AG04450 (cell line): ENCODE measurements at regions not wholly inside any gene's neighbourhood (a gene's known extent, or its start where the extent isn't known, plus 50 kb on each side); places are given as distances from the start of the nearest gene placed in this dataset.

Experiments
- CTCF ChIA-PET: fragments of 300-600, 350-600 bp; formaldehyde crosslinking; extraction: SDS; loops from one replicate; lab custom pipeline; 2022; ENCODE audit warnings: antibody characterized with exemption, inconsistent platforms; lab: Charles Lee
- POLR2A ChIA-PET: fragments of 350-600 bp; formaldehyde crosslinking; extraction: SDS; loops from one replicate; lab custom pipeline; 2021; ENCODE audit warnings: antibody characterized with exemption, inconsistent platforms; lab: Yijun Ruan, JAX
- DNase-seq: peaks from one replicate; pipeline ENCODE4 v3.0.0-alpha.2; 2011; ENCODE audit warnings: low read depth, low spot score
- H3K27ac ChIP-seq: one replicate; pipeline ENCODE4 v1.5.1; 2012; ENCODE audit warnings: low read depth, low read length, control low read depth
- H3K27me3 ChIP-seq: one replicate; pipeline ENCODE4 v1.6.0; 2012; ENCODE audit warnings: low read length; ENCODE audit not compliant: control insufficient read depth, insufficient read depth
- H3K4me3 ChIP-seq: 2 replicates; pipeline ENCODE4 v1.5.1; 2011; ENCODE audit warnings: mild to moderate bottlenecking, low read depth, low read length, control low read depth
- H3K9me3 ChIP-seq: 2 replicates; pipeline ENCODE4 v1.5.1; 2012; ENCODE audit warnings: low read length; ENCODE audit not compliant: control insufficient read depth, insufficient read depth
- CTCF ChIP-seq: IDR thresholded peaks from 2 replicates; pipeline ENCODE4 v1.5.1; 2011; ENCODE audit warnings: low read depth, low read length, control low read depth, inconsistent platforms

- Histone ChIP-seq H3K4me3 (no peak overlapping the region), H3K27me3 (no peaks in the 10 kb centered on the region), H3K9me3 (no peaks in the 10 kb centered on the region), H3K27ac (no peak overlapping the region)
- CTCF ChIA-PET = interaction anchor here (0.6 kb wide), 1 partner anchor 16 kb away, joined by 3 read pairs; no protein-coding TSS in a partner anchor
- no peak for DNase-seq
- POLR2A ChIA-PET = no interaction called here
- TF ChIP-seq CTCF = no peak
These were observed 850.5 kb upstream of the GJE1 start for GRCh38 chr6:141282263-141282662.

- Histone ChIP-seq H3K9me3 (no peaks in the 10 kb centered on the region), H3K27ac (no peak overlapping the region), H3K27me3 (no peaks in the 10 kb centered on the region), H3K4me3 (no peak overlapping the region)
- no peak for DNase-seq
- TF ChIP-seq CTCF = no peak
- ChIA-PET POLR2A (no interaction called here), CTCF (no interaction called here)
These were observed 863.0 kb upstream of the GJE1 start for GRCh38 chr6:141269684-141270083.

- no peak overlapping the region for H3K27ac ChIP-seq
- no peak for TF ChIP-seq CTCF
- POLR2A ChIA-PET = interaction anchor here (0.7 kb wide), 1 partner anchor 204 kb away, joined by 3 read pairs; no protein-coding TSS in a partner anchor
- H3K9me3 ChIP-seq = no peaks in the 10 kb centered on the region
- CTCF ChIA-PET = no interaction called here
- H3K4me3 ChIP-seq = no peak overlapping the region
- no peaks in the 10 kb centered on the region for H3K27me3 ChIP-seq
- DNase-seq = no peak
These were observed 865.3 kb upstream of the GJE1 start for GRCh38 chr6:141267420-141267819.

- ChIA-PET CTCF (no interaction called here), POLR2A (no interaction called here)
- no peak for TF ChIP-seq CTCF
- H3K9me3 ChIP-seq = no peaks in the 10 kb centered on the region
- peak overlapping the region; percentile 14; the same call in 1 of the 2 replicates for H3K4me3 ChIP-seq
- H3K27me3 ChIP-seq = no peaks in the 10 kb centered on the region
- DNase-seq = no peak
- H3K27ac ChIP-seq = no peak overlapping the region
These were observed 866.7 kb upstream of the GJE1 start for GRCh38 chr6:141265756-141266623.

GRCh38 chr6:141264101-141264500 lies 868.6 kb upstream of the GJE1 start:
- H3K4me3 ChIP-seq = no peak overlapping the region
- H3K27me3 ChIP-seq = no peaks in the 10 kb centered on the region
- H3K9me3 ChIP-seq = no peaks in the 10 kb centered on the region; the same call in 1 of the 2 replicates
- no peak for DNase-seq
- H3K27ac ChIP-seq = no peak overlapping the region
- ChIA-PET POLR2A (no interaction called here), CTCF (no interaction called here)
- TF ChIP-seq CTCF = no peak
